ENCODE measurements at regions not wholly inside any gene's neighbourhood (a gene's known extent, or its start where the extent isn't known, plus 50 kb on each side); places are given as distances from the start of the nearest gene placed in this dataset.

GRCh38 chr11:41861838-41862237, 402.4 kb upstream of the LRRC4C start:
- no peak overlapping the region for H3K4me3 Mint-ChIP-seq
- H3K9me3 Mint-ChIP-seq = peaks cover 20% of the 10 kb centered on the region
- no peaks in the 10 kb centered on the region for H3K36me3 Mint-ChIP-seq (ENCODE audit: low read depth)
- no peaks in the 10 kb centered on the region for H3K27me3 Mint-ChIP-seq (ENCODE audit: low read depth)
- no peak overlapping the region for H3K27ac Mint-ChIP-seq
- no peaks in the 10 kb centered on the region for H3K4me1 Mint-ChIP-seq (ENCODE audit: low read depth)

GRCh38 chr11:41866525-41866924, 407.1 kb upstream of the LRRC4C start:
- H3K4me3 Mint-ChIP-seq = no peak overlapping the region
- H3K4me1 Mint-ChIP-seq (ENCODE audit: low read depth) = no peaks in the 10 kb centered on the region
- H3K27me3 Mint-ChIP-seq (ENCODE audit: low read depth) = no peaks in the 10 kb centered on the region
- H3K27ac Mint-ChIP-seq = no peak overlapping the region
- H3K9me3 Mint-ChIP-seq = peaks cover 15% of the 10 kb centered on the region
- H3K36me3 Mint-ChIP-seq (ENCODE audit: low read depth) = no peaks in the 10 kb centered on the region

GRCh38 chr11:41868606-41869005, 409.2 kb upstream of the LRRC4C start:
- no peaks in the 10 kb centered on the region for H3K4me1 Mint-ChIP-seq (ENCODE audit: low read depth)

DNA sequence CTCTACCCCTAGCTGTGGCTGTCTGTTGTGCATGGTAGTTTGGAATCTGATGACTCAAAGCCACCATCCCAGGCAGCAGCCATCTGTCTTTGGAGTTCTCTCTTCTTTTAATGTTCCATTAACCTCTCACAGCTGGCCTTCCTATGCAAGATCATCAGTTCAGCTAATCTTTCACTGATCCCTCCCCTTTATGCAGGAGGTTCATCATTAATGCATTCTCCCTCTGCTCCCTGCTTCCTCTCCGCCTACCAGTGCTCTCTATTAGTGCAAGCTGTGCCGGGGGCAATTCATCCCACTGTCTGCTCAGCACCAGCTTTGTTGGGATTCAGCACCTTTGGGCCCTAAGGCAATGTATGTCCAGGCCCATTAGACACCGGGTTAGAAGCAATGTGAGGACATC, 413.0 kb upstream of the LRRC4C start:
- H3K27me3 Mint-ChIP-seq (ENCODE audit: low read depth) = no peaks in the 10 kb centered on the region
- peaks cover 15% of the 10 kb centered on the region for H3K9me3 Mint-ChIP-seq
- H3K4me1 Mint-ChIP-seq (ENCODE audit: low read depth) = no peaks in the 10 kb centered on the region
- H3K4me3 Mint-ChIP-seq = no peak overlapping the region
- H3K36me3 Mint-ChIP-seq (ENCODE audit: low read depth) = no peaks in the 10 kb centered on the region
- no peak overlapping the region for H3K27ac Mint-ChIP-seq

More at GRCh38 chr11:41868606-41869005, 409.2 kb upstream of the LRRC4C start:
- H3K36me3 Mint-ChIP-seq (ENCODE audit: low read depth) = no peaks in the 10 kb centered on the region
- no peak overlapping the region for H3K27ac Mint-ChIP-seq
- H3K27me3 Mint-ChIP-seq (ENCODE audit: low read depth) = no peaks in the 10 kb centered on the region
- H3K4me3 Mint-ChIP-seq = no peak overlapping the region
- peaks cover 20% of the 10 kb centered on the region for H3K9me3 Mint-ChIP-seq

DNA sequence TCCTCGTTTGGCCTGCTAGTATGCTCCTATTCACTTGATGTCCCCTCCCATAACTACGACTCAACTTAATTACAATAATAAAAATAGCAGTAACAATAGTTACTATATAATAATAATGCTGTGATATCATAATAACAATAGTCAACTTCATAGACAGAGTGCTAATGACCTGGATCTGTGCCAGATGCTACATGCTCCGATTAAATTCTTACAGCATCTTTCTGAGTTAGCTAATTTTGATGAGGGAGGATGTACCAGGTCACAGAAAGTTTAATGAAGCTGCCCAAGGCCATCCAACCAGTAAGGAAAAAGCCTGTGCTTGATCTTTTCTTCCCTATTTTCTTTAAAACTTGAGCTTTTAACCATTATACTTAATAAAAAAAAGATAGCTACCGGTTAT, 413.4 kb upstream of the LRRC4C start:
- Mint-ChIP-seq H3K27me3 (ENCODE audit: low read depth) (no peaks in the 10 kb centered on the region), H3K36me3 (ENCODE audit: low read depth) (no peaks in the 10 kb centered on the region), H3K4me1 (ENCODE audit: low read depth) (no peaks in the 10 kb centered on the region), H3K27ac (no peak overlapping the region), H3K9me3 (peaks cover 18% of the 10 kb centered on the region), H3K4me3 (no peak overlapping the region)

GRCh38 chr11:41878095-41878494, 418.6 kb upstream of the LRRC4C start:
- Mint-ChIP-seq H3K36me3 (ENCODE audit: low read depth) (no peaks in the 10 kb centered on the region), H3K4me1 (ENCODE audit: low read depth) (no peaks in the 10 kb centered on the region), H3K27me3 (ENCODE audit: low read depth) (no peaks in the 10 kb centered on the region), H3K27ac (no peak overlapping the region), H3K4me3 (no peak overlapping the region), H3K9me3 (peaks cover 25% of the 10 kb centered on the region)

DNA sequence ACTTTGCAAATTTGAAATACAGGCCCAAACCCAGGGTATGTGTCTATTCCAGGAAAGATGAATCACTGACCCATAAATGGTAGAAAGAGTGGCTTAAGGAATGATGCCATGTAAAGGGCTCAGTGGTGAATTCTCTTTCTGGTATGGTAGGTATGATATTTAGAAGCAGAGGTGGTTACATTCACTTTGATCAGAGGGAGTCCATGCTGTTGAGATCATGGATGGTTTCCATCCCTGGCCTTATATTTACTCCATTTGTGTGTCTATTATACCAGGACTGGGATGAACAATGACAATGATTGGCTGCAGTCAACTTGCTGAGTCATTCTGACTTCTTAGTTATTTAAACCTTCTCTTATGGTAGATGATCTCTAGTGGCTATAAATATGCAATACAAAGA, 419.8 kb upstream of the LRRC4C start:
- Mint-ChIP-seq H3K36me3 (ENCODE audit: low read depth) (no peaks in the 10 kb centered on the region), H3K9me3 (peaks cover 33% of the 10 kb centered on the region), H3K4me3 (no peak overlapping the region)

GRCh38 chr11:41895081-41895480, 435.6 kb upstream of the LRRC4C start:
- no peaks in the 10 kb centered on the region for H3K36me3 Mint-ChIP-seq (ENCODE audit: low read depth)
- H3K27ac Mint-ChIP-seq = no peak overlapping the region
- H3K4me3 Mint-ChIP-seq = no peak overlapping the region
- H3K4me1 Mint-ChIP-seq (ENCODE audit: low read depth) = no peaks in the 10 kb centered on the region
- no peaks in the 10 kb centered on the region for H3K27me3 Mint-ChIP-seq (ENCODE audit: low read depth)
- H3K9me3 Mint-ChIP-seq = peaks cover 4% of the 10 kb centered on the region

More for the DNA sequence above, 419.8 kb upstream of the LRRC4C start:
- no peaks in the 10 kb centered on the region for H3K4me1 Mint-ChIP-seq (ENCODE audit: low read depth)
- no peaks in the 10 kb centered on the region for H3K27me3 Mint-ChIP-seq (ENCODE audit: low read depth)
- no peak overlapping the region for H3K27ac Mint-ChIP-seq

DNA sequence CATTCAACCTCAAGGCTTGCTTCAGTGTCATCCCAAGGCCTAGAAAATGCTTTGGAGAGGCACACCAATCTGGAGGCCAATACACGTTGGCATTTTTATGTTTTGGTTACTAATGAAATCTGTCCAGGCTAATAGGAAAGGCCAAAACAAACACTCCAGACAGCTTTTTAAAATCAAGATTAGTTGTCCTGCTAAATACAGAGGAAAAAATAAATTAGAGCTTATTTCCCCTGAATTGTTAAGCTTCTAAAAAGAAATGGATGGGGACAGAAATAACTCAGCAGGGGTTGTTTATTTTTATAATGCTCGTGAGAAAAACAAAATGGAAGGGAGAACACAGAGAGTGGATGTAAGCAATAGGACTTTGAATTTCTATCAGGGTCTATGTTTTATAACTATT, 438.5 kb upstream of the LRRC4C start:
- no peaks in the 10 kb centered on the region for H3K4me1 Mint-ChIP-seq (ENCODE audit: low read depth)
- H3K27me3 Mint-ChIP-seq (ENCODE audit: low read depth) = no peaks in the 10 kb centered on the region
- no peak overlapping the region for H3K27ac Mint-ChIP-seq
- peaks cover 4% of the 10 kb centered on the region for H3K9me3 Mint-ChIP-seq
- H3K36me3 Mint-ChIP-seq (ENCODE audit: low read depth) = no peaks in the 10 kb centered on the region
- no peak overlapping the region for H3K4me3 Mint-ChIP-seq

GRCh38 chr11:41917900-41918299, 458.4 kb upstream of the LRRC4C start:
- Mint-ChIP-seq H3K27me3 (ENCODE audit: low read depth) (no peaks in the 10 kb centered on the region), H3K27ac (no peak overlapping the region), H3K4me3 (no peak overlapping the region), H3K36me3 (ENCODE audit: low read depth) (no peaks in the 10 kb centered on the region), H3K9me3 (peaks cover 32% of the 10 kb centered on the region), H3K4me1 (ENCODE audit: low read depth) (no peaks in the 10 kb centered on the region)

- no peaks in the 10 kb centered on the region for H3K27me3 Mint-ChIP-seq (ENCODE audit: low read depth)
- H3K4me1 Mint-ChIP-seq (ENCODE audit: low read depth) = no peaks in the 10 kb centered on the region
- no peaks in the 10 kb centered on the region for H3K36me3 Mint-ChIP-seq (ENCODE audit: low read depth)
- peaks cover 29% of the 10 kb centered on the region for H3K9me3 Mint-ChIP-seq
- no peak overlapping the region for H3K4me3 Mint-ChIP-seq
- no peak overlapping the region for H3K27ac Mint-ChIP-seq
Measured at GRCh38 chr11:41920374-41920773, 460.9 kb upstream of the LRRC4C start.

DNA sequence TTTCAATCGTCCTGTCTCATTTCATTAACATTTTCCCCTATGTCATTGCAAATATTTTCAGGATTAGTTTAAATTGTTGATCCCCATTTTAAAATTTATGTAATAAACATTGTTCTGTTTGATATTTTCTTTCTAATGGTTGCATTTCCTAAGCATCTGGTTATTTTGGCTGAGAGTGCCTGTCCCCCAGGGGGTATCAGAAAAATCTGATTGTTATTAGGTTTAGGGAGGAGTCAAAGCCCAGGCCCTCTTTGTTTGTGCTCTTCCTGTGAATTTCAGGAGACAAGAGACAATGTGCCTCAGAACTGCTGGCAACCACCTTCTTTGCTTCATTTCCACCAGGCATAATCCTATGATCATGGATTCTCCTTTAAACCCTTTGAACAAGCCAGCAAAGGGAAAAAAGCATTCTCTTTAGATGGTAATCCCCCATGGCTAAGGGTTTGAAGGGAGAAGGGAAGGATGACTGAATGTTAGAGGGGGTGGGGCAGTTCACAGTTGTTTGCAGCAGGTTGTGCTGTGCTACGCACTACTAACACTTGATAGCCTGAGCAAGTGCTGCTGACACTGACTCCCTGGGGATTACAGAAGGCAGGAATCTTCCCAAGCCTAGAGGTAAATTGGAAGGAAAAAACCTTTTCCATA, 462.4 kb upstream of the LRRC4C start:
- Mint-ChIP-seq H3K36me3 (ENCODE audit: low read depth) (no peaks in the 10 kb centered on the region), H3K9me3 (peaks cover 30% of the 10 kb centered on the region), H3K27me3 (ENCODE audit: low read depth) (no peaks in the 10 kb centered on the region), H3K4me3 (no peak overlapping the region), H3K27ac (no peak overlapping the region), H3K4me1 (ENCODE audit: low read depth) (no peaks in the 10 kb centered on the region)

DNA sequence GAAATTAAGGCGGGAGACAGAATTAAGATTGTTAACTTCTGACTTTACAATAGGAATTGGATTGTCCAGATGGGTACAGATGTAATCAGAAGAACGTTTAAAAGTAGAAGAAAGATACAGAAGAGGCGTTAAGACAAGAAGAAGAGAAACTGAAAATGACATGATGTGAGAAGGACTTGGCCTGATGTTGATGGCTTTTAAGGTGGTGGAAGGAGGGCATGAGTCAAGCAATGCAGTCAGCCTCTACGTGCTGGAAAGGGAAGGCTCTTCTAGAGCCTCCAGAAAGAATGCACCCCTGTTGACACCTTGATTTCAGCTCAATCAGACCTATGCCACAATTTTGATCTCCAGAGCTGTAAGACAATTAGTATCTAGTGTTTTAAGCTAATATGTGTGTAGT, 466.9 kb upstream of the LRRC4C start:
- H3K4me1 Mint-ChIP-seq (ENCODE audit: low read depth) = no peaks in the 10 kb centered on the region
- no peak overlapping the region for H3K4me3 Mint-ChIP-seq
- no peaks in the 10 kb centered on the region for H3K27me3 Mint-ChIP-seq (ENCODE audit: low read depth)
- no peaks in the 10 kb centered on the region for H3K36me3 Mint-ChIP-seq (ENCODE audit: low read depth)
- peaks cover 25% of the 10 kb centered on the region for H3K9me3 Mint-ChIP-seq
- H3K27ac Mint-ChIP-seq = no peak overlapping the region

DNA sequence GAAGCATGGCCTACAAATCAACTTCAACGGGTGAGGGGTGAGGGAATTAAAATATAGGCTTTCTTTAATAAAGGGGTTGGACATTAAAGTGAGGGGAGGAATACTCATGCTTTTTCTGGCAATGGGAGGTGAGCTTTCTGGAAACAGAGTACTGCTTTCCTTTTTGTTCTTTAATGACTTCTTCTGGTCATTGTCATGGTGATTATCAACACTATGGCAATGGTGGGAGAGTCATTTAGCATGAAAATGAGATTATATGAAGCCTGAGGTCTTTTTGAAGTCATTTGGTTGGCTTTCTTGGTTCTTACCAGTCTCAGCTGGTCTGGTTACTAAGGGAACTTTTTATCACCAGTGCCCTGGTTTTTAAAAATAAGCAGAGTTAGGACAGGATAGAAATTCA, 475.8 kb upstream of the LRRC4C start:
- H3K27ac Mint-ChIP-seq = no peak overlapping the region
- no peaks in the 10 kb centered on the region for H3K27me3 Mint-ChIP-seq (ENCODE audit: low read depth)
- no peak overlapping the region for H3K4me3 Mint-ChIP-seq
- H3K36me3 Mint-ChIP-seq (ENCODE audit: low read depth) = no peaks in the 10 kb centered on the region
- H3K4me1 Mint-ChIP-seq (ENCODE audit: low read depth) = no peaks in the 10 kb centered on the region
- H3K9me3 Mint-ChIP-seq = peaks cover 37% of the 10 kb centered on the region

DNA sequence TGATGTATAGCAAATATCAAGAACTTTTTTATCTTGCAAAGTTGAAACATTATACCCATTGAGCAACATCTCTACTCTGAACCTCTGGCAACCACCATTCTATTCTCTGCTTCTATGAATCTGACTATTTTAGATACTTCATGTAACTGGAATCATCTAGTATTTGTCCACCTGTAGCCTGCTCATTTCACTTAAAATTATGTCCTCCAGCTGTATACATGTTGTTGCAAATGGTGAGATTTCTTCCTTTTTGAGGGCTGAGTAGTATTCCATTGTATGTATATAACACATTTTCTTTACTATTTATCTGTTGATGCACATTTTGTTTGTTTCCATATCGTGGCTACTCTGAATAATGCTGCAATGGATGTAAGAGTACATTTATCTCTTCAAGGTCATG, 476.3 kb upstream of the LRRC4C start:
- H3K9me3 Mint-ChIP-seq = peaks cover 34% of the 10 kb centered on the region
- H3K4me1 Mint-ChIP-seq (ENCODE audit: low read depth) = no peaks in the 10 kb centered on the region
- no peak overlapping the region for H3K27ac Mint-ChIP-seq
- no peaks in the 10 kb centered on the region for H3K27me3 Mint-ChIP-seq (ENCODE audit: low read depth)
- H3K4me3 Mint-ChIP-seq = no peak overlapping the region
- H3K36me3 Mint-ChIP-seq (ENCODE audit: low read depth) = no peaks in the 10 kb centered on the region

DNA sequence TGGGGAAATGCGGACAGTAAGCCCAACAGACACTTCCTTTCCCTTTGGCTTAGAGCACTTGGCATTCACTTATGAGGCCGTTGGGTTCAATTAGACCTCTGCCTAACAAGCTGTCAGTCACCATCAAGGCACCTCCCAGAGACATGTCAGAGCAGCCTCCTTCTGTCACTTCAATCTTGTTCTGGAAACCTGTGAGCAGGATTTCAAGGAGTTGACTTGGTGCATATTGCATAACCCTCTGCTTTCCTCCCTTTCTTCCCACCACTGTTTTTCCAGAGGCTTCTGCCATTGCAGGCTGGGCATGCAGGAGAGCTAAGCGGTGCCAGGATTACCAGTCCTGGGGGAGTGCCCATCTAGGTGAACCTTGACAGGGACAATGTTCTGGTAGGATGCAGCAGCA, 484.2 kb upstream of the LRRC4C start:
- H3K36me3 Mint-ChIP-seq (ENCODE audit: low read depth) = no peaks in the 10 kb centered on the region
- no peak overlapping the region for H3K4me3 Mint-ChIP-seq
- H3K9me3 Mint-ChIP-seq = peaks cover 27% of the 10 kb centered on the region
- H3K4me1 Mint-ChIP-seq (ENCODE audit: low read depth) = no peaks in the 10 kb centered on the region
- no peaks in the 10 kb centered on the region for H3K27me3 Mint-ChIP-seq (ENCODE audit: low read depth)
- no peak overlapping the region for H3K27ac Mint-ChIP-seq

Measured in T-helper 1 cell treated with Interleukin-12 subunit alpha and Interleukin-12 subunit beta and Interleukin-4 antibody, amounts not matched to agents 30 μg/mL and 1 μg/mL, for 36 hours (primary cell).